T47D (cell line): ENCODE measurements at regions not wholly inside any gene's neighbourhood (a gene's known extent, or its start where the extent isn't known, plus 50 kb on each side); places are given as distances from the start of the nearest gene placed in this dataset.
A peak's percentile ranks its signal among the peaks of the same experiment; 100 is the strongest.

Source experiments
- DNase-seq, 2 experiments: peaks; one replicate each; pipeline versions ENCODE4 v3.0.0 to v3.0.0-alpha.2; 2011 to 2012; ENCODE audit warnings: low read depth in 1 of 2, low spot score in 1 of 2
- JUND ChIP-seq: IDR thresholded peaks from 2 replicates; pipeline ENCODE4 v1.6.1; 2012; ENCODE audit warnings: low read depth
- in situ Hi-C: cut with HindIII; loops from 2 replicates; pipeline ENCODE4 v1.10.0; 2016; ENCODE audit warnings: low sequenced_read_pairs, low pct_unique_long_range_greater_than_20kb

DNA sequence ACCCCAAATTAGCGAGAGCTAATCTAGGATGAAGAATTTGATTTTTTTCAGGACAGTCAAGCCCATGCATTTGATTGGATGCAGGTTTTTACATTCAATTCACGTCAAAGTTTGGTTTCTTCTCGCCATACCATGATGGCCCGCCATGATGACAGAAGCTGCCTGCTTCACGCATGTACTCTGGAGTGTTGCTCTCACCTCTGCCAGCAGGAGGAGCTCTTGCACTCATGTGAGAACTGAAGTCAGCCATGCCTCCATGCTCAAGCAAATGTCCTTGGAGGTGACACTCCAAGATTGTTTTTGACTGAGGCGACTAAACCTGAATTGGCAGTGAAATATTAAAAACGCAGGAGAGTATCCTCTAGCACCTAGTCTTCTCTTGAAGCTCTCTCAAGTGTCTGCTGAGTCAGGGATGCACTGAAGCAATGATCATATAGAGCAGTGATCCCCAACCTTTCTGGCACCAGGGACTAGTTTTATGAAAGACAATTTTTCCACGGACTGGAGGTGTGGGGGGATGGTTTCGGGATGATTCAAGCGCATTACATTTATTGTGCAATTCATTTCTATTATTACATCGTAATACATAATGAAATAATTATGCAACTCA is 120.9 kb downstream of the SAMMSON start:
- in situ Hi-C loops = no loop called here
- DNase-seq = peak; percentile 18 to 74
- no peak for TF ChIP-seq JUND

DNA sequence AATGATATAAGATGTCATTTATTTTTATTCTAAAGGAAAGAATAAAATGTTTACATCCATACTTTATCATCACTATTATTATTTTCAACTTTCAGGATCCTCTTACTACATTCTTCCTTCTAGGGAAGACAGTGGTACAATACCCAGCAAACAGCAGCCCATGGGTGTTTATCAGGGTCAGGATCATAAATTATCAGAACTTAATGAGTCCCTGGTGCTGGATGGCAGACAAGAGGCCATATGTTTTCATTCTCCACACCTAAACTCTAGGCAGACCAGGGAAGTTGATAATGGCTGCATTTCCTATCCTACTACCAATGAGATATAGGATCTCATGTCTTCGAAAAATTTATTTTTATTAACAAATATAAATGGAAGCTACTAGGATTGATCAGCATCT is 127.7 kb downstream of the SAMMSON start:
- no peak for TF ChIP-seq JUND
- DNase-seq = no peak
- in situ Hi-C loops = no loop called here

DNA sequence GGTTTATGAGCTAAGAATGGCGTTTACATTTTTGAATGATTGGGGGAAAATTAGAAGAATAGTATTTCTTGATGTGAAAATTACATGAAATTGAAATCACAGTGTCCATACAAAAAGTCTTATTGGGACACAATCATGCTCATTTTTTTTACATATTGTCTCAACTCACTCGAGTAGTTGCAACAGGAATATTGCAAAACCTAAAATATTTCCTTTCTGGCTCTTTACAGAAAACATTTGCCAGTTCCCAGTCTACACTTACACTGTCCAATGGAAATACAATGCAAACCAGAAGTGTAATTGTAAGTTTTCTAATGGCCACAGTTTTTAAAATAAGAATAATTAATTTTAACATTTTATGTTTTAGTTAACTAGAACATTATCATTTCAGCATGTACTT is 137.8 kb downstream of the SAMMSON start:
- TF ChIP-seq JUND = no peak
- in situ Hi-C loops = no loop called here
- DNase-seq = no peak

DNA sequence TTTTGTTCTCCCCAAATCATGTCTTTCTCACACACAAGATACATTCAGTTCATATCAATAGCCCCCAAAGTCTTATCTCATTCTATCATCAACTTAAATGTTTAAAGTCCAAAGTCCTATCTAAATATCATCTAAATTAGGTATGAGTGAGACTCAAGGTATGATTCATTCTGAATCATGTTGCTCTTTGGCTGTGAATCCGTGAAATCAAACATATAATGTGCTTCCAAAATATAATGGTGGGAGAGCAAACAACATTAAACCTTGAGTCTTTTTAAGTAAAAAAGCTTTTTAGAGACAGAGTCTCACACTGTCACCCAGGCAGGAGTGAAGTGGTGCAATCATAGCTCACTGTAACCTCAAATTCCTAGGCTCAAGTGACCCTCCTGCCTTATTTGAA is 139.1 kb downstream of the SAMMSON start:
- TF ChIP-seq JUND = no peak
- DNase-seq = no peak
- in situ Hi-C loops = no loop called here
